HG03103 (cell line): ENCODE measurements at regions not wholly inside any gene's neighbourhood (a gene's known extent, or its start where the extent isn't known, plus 50 kb on each side); places are given as distances from the start of the nearest gene placed in this dataset.

ENCODE experiments used
- ATAC-seq: cut with Tn5 transposase; IDR thresholded peaks from one replicate; pipeline ENCODE4 v1.9.1; 2021; ENCODE audit warnings: low read depth; ENCODE audit not compliant: unreplicated experiment

DNA sequence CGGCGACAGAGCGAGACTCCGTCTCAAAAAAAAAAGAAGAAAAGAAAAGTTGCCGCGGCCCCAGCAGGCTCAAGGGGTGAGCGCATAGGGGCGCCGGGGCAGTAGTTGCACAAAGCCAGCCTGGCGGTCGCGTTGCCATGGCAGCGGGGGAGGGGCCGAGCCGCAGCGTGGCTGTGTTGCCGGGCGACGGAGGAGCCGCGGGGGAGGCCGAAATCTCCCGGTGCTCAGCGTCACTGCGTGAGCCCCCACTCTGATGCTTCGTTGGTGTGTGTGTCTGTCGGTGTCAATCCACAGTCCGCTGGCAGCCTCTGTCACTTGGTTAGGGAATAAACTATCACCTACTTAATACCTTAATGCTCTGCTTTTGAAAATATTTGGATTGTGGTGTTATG lies 82.9 kb upstream of the C1QTNF9B start:
- peak; percentile 78 for ATAC-seq

DNA sequence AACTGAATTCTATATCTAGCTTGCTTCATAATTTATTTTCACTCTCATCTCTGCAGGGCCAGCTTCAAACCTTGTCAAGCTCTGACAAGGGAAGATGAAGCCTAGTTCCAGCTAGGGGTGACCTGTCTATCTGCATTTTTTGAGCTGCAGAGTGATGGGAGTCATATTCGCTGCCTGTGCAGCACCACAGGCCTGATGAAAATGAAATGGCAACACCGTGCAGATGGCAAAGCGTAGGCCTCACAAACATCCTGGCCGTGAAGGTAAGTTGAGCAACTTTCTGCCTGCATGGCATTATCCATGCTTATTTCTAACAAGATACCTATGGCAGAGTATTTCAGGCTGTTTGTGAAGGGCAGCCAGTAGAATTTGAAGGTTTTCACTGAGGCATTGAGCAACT lies 86.4 kb upstream of the C1QTNF9B start:
- ATAC-seq: no peak

DNA sequence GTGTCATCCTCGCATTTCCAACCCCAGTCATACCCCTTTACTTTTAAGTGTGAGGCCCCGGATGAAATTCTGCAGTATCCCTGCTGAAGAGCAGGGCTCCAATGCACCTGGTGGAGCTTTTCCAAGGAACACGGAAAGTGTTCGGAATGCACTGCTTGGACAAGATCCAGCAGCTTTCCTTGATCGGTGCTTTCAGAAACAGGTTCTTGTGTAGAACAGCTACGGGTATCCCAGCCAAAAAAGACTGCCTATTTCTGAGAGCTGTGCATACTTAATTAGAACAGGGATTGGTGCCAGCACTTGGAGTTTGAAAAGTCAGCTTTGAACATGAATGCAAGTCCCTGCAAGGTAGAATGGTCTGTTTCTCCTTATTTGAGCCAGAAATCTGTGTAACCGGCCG lies 87.2 kb upstream of the C1QTNF9B start:
- ATAC-seq: no peak

DNA sequence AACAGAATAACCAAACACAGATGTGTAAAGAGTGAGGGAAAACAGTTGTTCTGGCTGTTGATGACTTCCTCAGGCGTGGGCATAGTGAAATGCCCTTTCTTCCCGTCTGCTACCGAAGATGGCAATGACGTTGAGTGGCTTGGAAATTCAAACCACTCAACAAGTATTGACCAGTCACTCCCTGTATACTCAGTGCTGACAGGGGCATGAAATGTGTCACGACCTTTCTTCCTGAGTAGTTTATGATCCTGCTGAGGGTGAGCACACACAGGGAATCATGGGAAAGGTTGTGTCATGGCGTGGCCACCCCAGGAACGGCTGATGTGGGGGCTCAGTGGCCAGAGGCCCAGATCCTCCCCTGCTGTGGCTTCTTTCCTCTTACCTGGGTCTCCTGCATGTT lies 87.8 kb upstream of the C1QTNF9B start:
- no peak for ATAC-seq

DNA sequence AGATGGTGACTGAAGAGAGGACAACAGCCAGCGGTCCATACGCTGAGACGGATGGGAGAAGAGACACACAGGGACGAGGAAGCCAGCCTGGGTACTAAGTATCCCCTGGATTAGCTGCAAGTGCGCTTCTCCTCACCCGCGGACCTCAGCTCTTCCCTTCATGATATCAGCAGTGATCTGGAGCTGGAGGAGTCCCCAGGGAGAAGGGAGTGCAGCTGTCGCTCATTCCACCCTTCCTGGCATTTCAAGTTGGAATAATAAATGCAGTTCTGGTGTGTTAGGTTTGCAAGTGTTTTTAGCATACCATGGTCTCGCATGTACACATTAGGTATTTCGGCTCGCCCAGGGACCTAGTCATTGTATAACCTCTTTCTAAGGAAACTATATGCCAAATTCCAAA lies 88.5 kb upstream of the C1QTNF9B start:
- ATAC-seq: no peak

DNA sequence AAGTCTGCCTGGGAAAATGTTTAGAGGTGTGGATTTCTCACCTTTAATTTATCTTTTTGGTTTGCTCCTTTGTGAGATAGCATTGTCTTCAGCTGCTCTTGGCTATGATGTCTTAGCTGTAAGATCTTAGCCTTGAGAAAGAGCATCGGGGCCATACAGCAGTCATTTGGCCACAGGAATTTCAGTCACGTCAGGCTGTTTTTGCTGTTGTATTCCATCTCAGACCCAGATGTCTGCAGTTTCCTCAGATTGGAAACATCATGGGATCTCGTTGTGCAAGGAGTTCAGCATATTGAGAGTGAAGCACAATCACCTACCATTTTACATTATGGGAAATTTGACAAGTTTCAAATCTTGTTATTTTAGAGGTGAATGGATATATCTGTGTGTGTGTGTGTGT lies 89.3 kb upstream of the C1QTNF9B start:
- no peak for ATAC-seq

DNA sequence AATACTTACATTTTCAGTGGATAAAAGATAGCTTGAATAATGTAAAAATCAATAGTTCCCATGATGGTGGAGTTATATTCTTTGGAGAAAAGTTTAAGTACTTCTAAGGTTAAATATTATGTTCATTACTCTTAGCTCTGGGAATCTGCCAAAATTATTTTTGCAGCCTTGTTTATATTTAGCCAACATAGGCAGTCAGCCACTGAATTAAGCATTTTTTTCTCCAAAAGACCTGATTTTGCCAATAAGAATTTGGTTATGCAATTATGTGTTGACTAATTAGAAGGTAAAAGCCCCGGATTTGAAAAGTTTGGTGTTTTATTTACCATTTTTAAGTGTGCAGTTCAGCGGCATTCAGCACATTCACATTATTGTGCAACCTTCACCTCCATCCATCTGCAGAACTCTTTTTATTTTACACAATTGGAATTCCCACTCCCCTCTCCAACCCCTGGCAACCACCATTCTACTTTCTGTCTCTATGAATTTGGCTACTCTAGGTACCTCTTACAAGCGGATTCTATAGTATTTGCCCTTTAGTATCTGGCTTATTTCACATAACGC lies 90.1 kb upstream of the C1QTNF9B start:
- ATAC-seq: no peak

DNA sequence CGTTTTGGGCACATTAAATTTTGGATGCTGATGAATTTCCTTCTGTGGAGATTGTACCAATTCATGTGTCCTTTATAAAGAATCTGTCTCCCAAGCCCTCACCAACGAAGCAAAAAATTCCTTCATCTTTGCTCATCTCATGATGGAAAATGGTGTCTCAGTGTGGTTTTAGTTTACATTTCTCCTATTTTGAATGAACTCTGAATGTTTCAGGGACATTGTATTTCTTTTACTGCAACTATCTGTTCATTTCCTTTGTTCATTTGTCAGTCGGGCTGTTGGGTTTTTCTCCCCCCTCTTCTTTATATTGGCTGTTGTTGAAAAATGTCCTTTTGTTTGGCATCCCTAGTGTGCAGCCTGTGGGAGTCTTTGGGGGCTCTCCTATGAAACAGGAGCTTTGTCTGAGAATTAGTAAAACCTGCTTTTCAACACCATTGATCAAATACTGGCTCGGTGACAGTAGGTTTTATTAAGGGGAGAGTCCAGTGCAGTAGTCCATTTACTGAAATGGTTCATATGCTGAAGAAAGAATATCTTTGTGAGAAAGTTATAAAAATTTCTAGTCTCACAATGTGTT lies 91.3 kb upstream of the C1QTNF9B start:
- ATAC-seq: no peak

DNA sequence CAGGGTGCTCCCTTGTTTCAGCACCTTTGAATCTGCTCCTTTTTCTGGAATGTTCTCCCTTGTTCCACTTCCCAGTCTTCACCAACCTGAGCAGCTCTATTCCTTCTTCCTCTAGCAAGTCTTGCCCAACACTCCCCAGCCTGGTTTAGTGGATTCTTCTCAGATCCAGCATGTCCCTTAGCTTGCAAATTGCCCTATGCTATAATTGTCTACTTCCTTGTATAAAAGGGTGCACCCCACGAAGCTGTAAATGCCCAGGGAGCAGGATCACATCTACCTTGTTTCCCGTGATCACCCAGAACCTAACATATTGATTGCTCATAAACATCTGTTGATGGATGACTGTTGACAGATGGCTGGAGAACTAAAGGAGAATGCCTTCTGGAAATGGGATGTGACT lies 93.2 kb upstream of the C1QTNF9B start:
- no peak for ATAC-seq

DNA sequence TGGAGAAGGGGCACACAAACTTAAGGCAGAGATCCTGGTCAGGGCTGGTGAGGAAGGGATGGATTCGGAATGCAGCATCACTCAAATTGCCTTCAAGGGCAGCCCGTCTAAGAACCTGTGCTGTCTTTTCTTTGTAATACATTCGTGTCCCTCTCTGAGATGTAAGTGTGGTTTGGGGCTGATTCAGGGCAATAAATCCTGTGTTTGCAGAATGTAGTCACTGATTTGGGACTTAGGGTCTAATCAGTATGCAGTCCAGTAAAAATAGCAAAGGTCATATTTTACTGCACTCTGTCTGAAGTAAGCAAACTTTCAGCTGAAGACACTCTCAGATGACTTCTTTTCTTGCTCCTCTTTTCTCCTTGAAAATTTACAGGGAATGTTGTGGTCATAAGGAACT lies 93.8 kb upstream of the C1QTNF9B start:
- no peak for ATAC-seq

DNA sequence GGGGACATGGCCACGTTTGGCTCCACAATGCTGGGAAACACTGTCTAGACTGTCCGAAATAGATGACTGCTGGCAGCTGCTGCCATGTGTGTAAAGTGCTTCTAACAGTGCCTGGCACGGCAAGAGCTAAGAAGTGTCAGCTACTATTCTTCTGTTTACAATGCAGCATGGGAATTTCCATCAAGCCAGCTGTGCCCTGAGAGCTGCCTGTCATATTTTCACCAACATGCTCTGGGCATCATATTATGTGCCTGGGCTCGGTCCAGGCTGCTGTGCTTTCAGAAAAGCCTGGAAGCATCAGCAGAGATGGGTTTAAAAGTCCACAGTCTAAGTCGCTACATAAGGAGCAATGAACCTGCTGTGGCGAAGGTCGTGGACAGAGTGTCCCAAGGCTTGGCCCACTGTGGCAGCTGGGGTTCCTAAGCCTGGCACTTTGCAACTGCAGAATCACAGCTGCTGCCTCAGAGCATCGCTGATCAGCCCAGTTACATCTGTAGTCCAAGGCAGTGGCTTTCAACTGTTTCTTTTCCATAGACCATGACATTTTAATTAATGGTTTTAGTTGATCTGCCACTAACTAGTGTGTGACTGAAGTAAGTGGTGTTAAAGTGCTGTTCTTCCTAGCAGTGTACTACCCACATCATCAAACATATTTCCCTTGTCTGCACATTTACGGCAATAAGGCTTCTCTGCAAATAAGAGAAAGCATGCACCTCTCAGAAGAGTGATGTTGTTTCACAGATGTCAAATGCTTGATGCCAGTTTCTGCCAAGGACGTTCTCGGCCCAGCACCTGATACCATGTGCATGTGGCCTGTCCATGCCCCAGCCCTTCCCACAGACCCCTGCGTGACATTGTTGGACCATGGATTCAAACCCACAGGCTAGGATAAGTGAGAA lies 95.7 kb upstream of the C1QTNF9B start:
- ATAC-seq: no peak

DNA sequence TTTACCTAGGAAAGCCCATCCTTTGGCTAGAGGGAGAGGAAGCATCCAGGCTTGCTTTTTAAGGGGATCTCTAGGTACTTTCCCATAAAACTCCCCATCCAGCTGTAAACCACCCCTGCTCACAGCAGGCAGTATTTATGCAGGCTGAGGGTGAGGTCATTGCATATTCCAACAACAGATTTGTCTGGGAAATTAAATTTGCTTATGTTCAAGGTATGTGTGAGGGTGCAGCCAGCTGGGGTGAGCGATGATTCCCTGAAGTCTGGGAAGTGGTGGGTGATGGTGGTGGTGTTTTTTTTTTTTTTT lies 96.3 kb upstream of the C1QTNF9B start:
- ATAC-seq: no peak

DNA sequence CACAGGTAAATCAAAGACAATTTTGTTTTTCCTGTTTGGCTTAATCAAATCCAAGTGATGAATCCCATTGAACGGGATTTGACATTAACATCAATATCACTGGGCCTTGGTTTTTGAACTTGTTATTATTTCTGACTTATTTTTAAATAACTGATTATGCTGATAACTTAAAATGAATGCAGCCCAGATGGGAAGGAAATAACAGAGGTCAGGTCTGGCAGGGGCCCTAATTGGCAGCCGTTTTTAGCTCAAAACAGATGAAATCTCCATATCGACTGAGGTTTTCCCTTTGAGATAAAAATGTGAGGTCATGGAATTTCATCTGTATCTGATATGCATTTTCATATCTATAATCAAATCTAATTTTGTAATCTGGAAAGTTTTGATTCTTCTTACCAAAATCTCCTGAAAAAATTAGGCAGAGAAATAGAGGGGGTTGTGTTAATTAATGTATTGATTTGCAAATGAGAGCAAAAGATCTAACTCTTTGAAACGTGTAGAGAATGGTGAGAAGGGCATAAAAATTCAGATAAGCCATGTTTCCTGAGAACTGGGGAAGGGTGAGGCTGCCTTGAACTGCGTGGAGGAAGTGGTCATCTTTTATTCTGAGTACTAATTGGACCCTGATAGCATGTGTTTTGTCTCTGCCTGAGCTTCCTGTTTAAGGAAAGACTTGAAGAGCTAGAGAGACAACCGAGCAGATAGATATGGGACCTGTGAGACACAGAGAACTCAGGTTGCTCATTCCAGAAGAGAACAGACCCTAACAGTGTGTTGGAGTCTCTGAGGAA lies 98.2 kb upstream of the C1QTNF9B start:
- no peak for ATAC-seq

DNA sequence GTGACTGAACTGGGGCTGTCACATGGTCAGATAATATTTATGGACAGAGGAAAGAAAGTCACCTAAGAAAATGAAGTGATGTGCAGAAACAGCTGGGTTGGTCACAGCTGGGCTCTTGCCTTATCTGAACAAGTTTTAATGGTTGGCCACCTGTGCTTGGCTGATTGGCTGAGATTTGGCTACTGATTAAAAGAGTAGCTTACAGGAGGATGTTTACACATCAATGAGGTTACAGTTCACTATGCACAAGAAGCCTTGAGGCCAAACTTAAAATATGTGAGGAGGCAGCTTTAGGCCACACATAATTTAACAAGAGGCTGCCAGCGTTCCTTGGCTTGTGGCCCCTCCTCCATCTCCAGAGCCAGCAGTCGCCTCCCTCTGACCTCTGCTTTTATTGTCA lies 99.2 kb upstream of the C1QTNF9B start:
- ATAC-seq: no peak

DNA sequence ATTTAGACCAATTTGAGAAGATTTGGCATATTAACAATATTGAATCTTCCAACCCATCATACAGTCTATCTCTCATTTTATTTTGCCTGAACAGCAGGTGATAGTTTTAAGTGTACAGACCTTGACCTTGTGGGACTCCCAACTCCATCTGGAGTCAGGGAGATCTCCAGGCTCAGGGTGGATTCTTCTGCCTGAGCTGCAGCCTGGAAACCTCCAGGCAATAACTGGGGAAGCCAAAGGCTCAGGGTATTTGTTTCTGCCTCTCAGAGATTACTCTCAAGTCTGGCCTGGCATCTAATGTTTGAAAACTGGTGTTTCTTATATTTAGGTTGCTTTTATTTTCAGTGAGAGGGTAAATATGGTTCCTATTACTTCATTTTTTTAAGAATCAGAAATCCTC lies 102.1 kb upstream of the C1QTNF9B start:
- ATAC-seq: no peak

DNA sequence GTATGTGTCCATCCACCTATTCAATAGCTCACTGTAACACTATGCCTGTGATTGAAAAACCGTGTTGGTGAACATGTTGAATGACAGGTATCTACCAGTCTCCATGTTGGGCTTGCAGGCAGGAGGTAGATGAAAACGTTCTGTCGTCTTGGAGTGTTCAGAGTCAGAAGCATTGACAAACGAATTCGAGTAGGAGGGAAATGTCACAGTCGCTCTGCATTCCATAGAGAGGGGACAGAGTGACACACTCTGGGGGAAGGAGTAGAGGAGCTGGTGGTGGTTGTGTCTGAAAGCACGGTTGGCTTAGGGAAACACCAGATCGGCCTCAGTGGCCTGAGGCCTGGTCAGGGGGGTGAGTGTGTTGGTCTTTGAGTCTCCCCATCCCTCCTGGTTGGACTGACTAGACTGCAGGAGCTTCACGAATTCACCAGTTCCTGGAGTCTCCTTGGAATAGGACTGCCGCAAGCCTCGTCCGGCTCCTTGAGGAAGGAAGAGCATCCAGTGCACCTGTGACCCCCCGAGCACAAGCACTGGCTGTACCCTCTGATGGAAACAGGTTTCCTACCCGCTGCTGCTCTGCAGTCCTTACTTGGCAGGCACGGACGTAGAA lies 105.0 kb upstream of the C1QTNF9B start:
- no peak for ATAC-seq

DNA sequence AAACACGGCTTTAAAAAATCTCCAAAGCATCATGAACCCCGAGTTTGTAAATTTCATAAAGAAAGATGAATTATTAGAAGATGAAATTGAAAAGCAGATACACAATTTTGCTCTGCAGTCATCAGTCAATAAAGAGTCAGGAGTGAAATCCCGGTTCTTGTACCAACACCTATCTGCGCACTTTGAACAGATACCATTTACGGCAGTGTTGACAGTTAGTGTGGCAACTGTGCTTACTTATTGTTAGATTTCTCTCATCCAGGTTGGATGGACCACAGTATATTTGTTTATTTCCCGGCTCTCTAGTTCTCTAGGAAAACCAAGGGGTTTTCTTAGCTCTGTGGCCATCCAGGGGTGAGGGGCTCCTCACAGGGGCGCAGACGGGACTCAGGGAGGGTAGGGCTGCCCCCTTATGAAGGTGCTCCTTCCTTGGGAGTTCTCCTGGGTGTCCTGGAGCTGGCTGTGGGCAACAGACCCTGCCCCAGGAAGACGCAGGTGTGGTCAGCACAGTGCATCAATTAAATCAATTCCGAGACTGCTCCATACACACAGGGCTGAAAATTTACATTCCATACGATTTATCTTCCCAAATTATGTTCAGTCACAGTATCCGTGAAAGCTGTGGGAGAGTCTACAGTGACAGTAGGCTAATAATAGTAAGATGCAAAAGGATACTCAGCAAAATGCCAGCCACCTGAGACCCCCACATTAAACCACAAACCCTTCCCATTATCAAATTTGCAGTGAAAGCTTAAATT lies 107.0 kb upstream of the C1QTNF9B start:
- no peak for ATAC-seq

DNA sequence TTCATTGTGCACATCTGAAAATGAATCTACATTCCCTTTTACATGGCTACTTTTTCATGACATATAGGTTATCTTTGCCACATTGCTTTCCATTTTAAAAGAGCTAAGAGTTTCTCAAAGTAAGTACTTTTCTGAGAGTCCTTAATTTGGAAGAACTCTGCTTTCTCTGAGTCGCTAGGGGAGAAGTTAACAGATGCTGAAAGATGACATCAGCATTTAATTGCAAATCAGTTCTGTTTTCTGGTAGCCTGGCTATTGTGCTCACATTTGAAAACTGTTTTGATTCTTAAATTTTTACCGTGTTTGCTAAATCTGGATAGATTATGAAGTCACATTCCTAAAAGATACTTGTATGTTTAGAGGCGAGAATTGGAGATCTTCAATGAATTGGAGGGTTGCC lies 107.7 kb upstream of the C1QTNF9B start:
- no peak for ATAC-seq

DNA sequence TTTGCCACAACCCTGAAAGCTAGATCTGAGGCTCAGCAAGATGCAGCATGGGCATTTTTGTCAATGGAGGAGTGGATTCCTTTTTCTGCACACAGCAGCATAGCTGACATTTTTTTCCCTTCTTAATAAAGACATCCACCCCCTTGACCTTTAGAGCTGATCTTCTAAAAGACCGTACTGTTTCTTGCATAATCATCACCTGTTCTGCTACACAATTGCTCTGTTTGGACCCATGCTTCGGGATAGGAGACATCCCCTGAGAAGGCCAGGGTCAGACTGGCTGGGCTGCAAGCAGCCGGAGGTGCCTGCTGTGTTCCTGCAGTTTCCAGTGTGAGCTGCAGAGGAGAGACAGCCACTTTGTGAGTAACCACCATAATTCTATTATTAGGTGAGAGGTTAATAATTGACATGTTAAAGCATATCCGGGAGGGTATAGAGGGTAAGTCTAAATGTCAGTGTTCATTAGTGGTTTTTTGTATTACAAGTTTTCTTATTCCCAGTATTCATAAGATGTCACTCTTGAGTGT lies 108.5 kb upstream of the C1QTNF9B start:
- no peak for ATAC-seq
